Lung (tissue), 11 donors: ENCODE measurements at regions not wholly inside any gene's neighbourhood (a gene's known extent, or its start where the extent isn't known, plus 50 kb on each side); places are given as distances from the start of the nearest gene placed in this dataset.

Experiments
- ATAC-seq: fragments of 200-7000 bp; cut with Tn5 transposase; one replicate; pipeline ENCODE4 v1.9.1; 2020; ENCODE audit warnings: moderate number of reproducible peaks; ENCODE audit not compliant: insufficient read depth, low FRiP score
- DNase-seq, 3 donors: peaks; one replicate each; pipeline ENCODE4 v3.0.0-alpha.2; 2013 to 2017
- H3K27ac ChIP-seq, 2 donors: one replicate each; pipeline ENCODE4 v1.5.1; 2013; ENCODE audit warnings: mild to moderate bottlenecking in 2 of 2, moderate library complexity in 2 of 2, control low read depth in 1 of 2, inconsistent platforms in 1 of 2, low read depth in 1 of 2, low read length in 1 of 2
- H3K27me3 ChIP-seq, 3 donors: one replicate each; pipeline ENCODE4 v1.5.1; 2013; ENCODE audit warnings: low read length in 2 of 3; ENCODE audit not compliant: control insufficient read depth in 3 of 3, insufficient read depth in 3 of 3
- H3K36me3 ChIP-seq, 4 donors: one replicate each; pipeline ENCODE4 v1.5.1; 2013; ENCODE audit warnings: low read length in 4 of 4, mild to moderate bottlenecking in 1 of 4, moderate library complexity in 1 of 4; ENCODE audit not compliant: control insufficient read depth in 4 of 4, insufficient read depth in 4 of 4
- H3K4me1 ChIP-seq, 5 donors: one replicate each; pipeline ENCODE4 v1.5.1; 2013; ENCODE audit warnings: low read length in 5 of 5, mild to moderate bottlenecking in 2 of 5, moderate library complexity in 1 of 5; ENCODE audit not compliant: control insufficient read depth in 5 of 5, insufficient read depth in 5 of 5
- H3K4me3 ChIP-seq: one replicate; pipeline ENCODE4 v1.5.1; 2013; ENCODE audit warnings: mild to moderate bottlenecking, control low read depth, moderate library complexity
- H3K9ac ChIP-seq, 2 donors: one replicate each; pipeline ENCODE4 v1.5.1; 2013; ENCODE audit warnings: low read length in 2 of 2, control low read depth in 1 of 2; ENCODE audit not compliant: insufficient read depth in 1 of 2
- H3K9me3 ChIP-seq, 4 donors: one replicate each; pipeline ENCODE4 v1.5.1; 2013; ENCODE audit warnings: low read length in 3 of 4, mild to moderate bottlenecking in 1 of 4, moderate library complexity in 1 of 4; ENCODE audit not compliant: control insufficient read depth in 4 of 4, insufficient read depth in 3 of 4
- WGBS, 2 donors: extraction: QIAGEN DNeasy Blood & Tissue Kit; methylation state at CpG; one replicate each; pipeline ENCODE4 v1.1.7; 2013; 5-methylcytosine and 5-hydroxymethylcytosine counted together
- TF ChIP-seq, protein P1 (sequence below): IDR thresholded peaks from 2 replicates; pipeline ENCODE4 v1.5.1; 2012; ENCODE audit warnings: mild to moderate bottlenecking; ENCODE audit errors: control extremely low read depth, extremely low read depth
- donor health status: control.
- donor health status: control.
- donor health status: Bipolar disorder and iron deficiency.
- donor health status: healthy.
- donor health status: DM: yes; HTN: yes; CAD: no.

DNA sequence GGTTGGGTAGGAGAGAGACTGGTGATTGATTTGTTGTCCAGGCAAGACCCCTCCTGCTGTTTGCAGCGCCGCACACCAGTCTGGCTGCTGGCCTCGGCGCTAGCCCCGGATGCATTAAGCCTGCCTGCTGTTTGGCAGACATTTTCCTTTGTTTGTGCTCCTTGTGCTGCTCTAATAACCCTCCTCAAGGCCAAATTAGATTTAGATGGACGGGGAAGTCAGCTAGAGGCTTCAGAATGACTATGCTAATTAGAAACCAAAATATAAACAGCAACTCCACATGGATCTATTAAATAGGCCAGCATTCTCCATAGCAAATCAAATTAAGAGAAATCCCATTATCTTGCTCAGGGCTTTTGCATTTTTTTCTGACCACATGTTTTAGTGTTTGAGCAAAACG is 445.2 kb downstream of the SQOR start:
- no peaks in the 10 kb centered on the region for H3K36me3 ChIP-seq
- H3K27me3 ChIP-seq: no peaks in the 10 kb centered on the region
- WGBS, 2 donors: 40 to 48% methylated on average over 7 of the region's 7 CpGs
- H3K4me3 ChIP-seq: no peak overlapping the region
- TF ChIP-seq, protein P1, sequence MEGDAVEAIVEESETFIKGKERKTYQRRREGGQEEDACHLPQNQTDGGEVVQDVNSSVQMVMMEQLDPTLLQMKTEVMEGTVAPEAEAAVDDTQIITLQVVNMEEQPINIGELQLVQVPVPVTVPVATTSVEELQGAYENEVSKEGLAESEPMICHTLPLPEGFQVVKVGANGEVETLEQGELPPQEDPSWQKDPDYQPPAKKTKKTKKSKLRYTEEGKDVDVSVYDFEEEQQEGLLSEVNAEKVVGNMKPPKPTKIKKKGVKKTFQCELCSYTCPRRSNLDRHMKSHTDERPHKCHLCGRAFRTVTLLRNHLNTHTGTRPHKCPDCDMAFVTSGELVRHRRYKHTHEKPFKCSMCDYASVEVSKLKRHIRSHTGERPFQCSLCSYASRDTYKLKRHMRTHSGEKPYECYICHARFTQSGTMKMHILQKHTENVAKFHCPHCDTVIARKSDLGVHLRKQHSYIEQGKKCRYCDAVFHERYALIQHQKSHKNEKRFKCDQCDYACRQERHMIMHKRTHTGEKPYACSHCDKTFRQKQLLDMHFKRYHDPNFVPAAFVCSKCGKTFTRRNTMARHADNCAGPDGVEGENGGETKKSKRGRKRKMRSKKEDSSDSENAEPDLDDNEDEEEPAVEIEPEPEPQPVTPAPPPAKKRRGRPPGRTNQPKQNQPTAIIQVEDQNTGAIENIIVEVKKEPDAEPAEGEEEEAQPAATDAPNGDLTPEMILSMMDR: no peak
- no peaks in the 10 kb centered on the region for H3K9me3 ChIP-seq
- peaks cover 0 to 16% (median 0%) of the 10 kb centered on the region in 5 donors for H3K4me1 ChIP-seq
- ATAC-seq: no peak
- no peak overlapping the region for H3K9ac ChIP-seq
- peak; percentile 81 to 95 (median 89) for DNase-seq
- H3K27ac ChIP-seq: no peak overlapping the region

DNA sequence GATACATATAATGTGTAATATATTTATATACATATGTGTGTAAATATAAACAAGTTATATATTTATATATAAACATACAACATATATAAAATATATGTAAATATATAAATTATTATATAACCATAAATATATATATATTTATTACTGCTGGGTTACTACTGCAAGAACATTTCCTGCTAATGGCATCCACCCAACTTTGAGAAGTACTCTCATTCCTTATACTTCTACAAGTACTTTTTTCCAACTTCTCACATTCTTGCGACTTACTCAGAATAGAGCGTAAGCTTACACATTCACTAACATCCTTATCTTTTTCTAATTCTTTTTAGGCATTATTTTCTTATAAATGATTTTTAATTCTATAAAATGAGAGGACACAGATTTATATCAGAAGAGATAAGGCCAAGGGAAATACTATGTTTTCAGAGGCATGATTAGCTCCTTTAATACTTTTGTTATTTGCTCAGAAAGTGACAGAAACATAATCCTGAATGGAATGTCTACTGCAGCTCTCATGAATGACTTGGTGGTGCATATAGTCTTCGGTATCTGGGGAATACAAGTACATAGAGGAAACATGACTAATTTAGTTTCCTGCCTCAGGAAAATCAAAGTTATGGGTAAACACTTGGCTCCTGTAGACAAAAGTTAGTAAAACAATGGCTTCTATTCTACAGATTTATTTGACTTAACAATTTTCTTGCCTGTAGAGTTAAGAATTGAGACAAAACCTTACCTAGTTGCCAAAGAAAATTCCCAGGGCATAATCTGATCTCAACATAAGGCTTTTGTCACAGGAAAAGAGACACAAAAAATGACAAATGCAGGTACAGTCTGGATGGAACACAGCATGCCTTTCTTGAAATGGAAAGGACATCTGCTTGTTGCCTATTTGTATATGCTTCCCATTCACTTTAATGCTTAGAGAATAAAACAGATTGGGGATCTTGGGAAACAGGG is 453.9 kb downstream of the SQOR start:
- H3K9me3 ChIP-seq: no peaks in the 10 kb centered on the region
- no peak overlapping the region for H3K9ac ChIP-seq
- DNase-seq: peak in 2 of 3 donors; percentile 14 to 47
- H3K36me3 ChIP-seq: no peaks in the 10 kb centered on the region
- peak overlapping the region in 1 of 2 donors; percentile 21 for H3K27ac ChIP-seq
- no peaks in the 10 kb centered on the region for H3K27me3 ChIP-seq
- H3K4me1 ChIP-seq: peaks cover 0 to 3% (median 0%) of the 10 kb centered on the region in 5 donors
- no peak for ATAC-seq
- TF ChIP-seq, protein P1: no peak
- 44 to 62% methylated on average over 3 of the region's 3 CpGs for WGBS, 2 donors
- H3K4me3 ChIP-seq: no peak overlapping the region

DNA sequence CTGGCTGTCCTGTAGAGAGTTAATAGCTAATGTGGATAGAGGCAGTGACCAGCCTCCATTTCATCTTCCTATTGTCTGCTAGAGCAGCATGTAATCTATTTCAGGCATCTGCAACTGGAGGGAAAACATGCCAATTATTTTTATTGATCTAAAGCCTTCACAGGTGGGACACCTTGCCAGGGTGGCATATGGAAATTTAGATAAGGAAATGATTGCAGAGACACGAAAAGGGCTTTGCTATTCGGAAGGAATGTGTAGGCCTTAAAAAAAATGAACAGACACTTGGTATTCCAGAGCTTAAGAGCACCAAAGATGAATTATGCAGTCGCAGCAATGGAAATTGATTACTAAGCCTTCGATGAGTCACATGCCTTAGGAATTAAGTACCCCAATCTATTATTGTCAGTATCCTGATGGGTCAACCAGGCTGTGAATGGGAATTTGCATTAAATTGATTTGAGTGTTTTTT is 454.7 kb downstream of the SQOR start:
- peaks cover 0 to 3% (median 0%) of the 10 kb centered on the region in 5 donors for H3K4me1 ChIP-seq
- 57 to 65% methylated on average over 4 of the region's 4 CpGs for WGBS, 2 donors
- DNase-seq (no peak), ATAC-seq (no peak)
- no peaks in the 10 kb centered on the region for H3K27me3 ChIP-seq
- no peaks in the 10 kb centered on the region for H3K9me3 ChIP-seq
- no peak overlapping the region for H3K4me3 ChIP-seq
- no peak overlapping the region for H3K9ac ChIP-seq
- no peaks in the 10 kb centered on the region for H3K36me3 ChIP-seq
- TF ChIP-seq, protein P1: no peak
- H3K27ac ChIP-seq: peak overlapping the region in 1 of 2 donors; percentile 21
